Stomach (tissue), 4 donors: ENCODE measurements at regions not wholly inside any gene's neighbourhood (a gene's known extent, or its start where the extent isn't known, plus 50 kb on each side); places are given as distances from the start of the nearest gene placed in this dataset.
A peak's percentile ranks its signal among the peaks of the same experiment; 100 is the strongest.

Source experiments
- CTCF ChIP-seq, 7 experiments: fragments of 450-650 bp in 4 of 7; fragments of 200-600 bp in 3 of 7; sonication (generic) in 3 of 7; IDR thresholded peaks; one replicate each; pipeline ENCODE4 v1.5.1; 2016 to 2019; ENCODE audit warnings: antibody characterized with exemption in 7 of 7, control low read depth in 2 of 7, mild to moderate bottlenecking in 1 of 7
- EP300 ChIP-seq: sonication (generic); formaldehyde crosslinking; IDR thresholded peaks from one replicate; pipeline ENCODE4 v1.6.1; 2017; ENCODE audit warnings: antibody characterized with exemption
- POLR2A ChIP-seq, 4 donors: fragments of 450-650 bp; IDR thresholded peaks; one replicate each; pipeline ENCODE4 v1.6.1; 2016; ENCODE audit warnings: antibody characterized with exemption in 4 of 4, control low read depth in 2 of 4, mild to moderate bottlenecking in 1 of 4, moderate library complexity in 1 of 4
- POLR2AphosphoS5 ChIP-seq, 3 donors: sonication (generic); formaldehyde crosslinking; IDR thresholded peaks; one replicate each; pipeline ENCODE4 v1.6.1; 2016; ENCODE audit warnings: antibody characterized with exemption in 3 of 3

GRCh38 chr12:77724367-77724957 lies 106.2 kb upstream of the NAV3 start:
- peak in 5 of 7 experiments; percentile 18 to 69 (median 48) for TF ChIP-seq CTCF (IDR thresholded peaks at IDR 0.05)
- no peak for TF ChIP-seq POLR2A (IDR thresholded peaks at IDR 0.05)
- no peak for TF ChIP-seq POLR2AphosphoS5 (IDR thresholded peaks at IDR 0.05)
- TF ChIP-seq EP300, result no peak
